GM12873 (cell line): ENCODE measurements at regions not wholly inside any gene's neighbourhood (a gene's known extent, or its start where the extent isn't known, plus 50 kb on each side); places are given as distances from the start of the nearest gene placed in this dataset.

Experiments
- TF ChIP-seq, protein P1 (sequence below): IDR thresholded peaks from 2 replicates; pipeline ENCODE4 v1.5.1; 2012; ENCODE audit warnings: low read depth, mild to moderate bottlenecking, moderate library complexity, low read length, control low read depth; ENCODE audit not compliant: insufficient read depth; ENCODE audit errors: missing control alignments

DNA sequence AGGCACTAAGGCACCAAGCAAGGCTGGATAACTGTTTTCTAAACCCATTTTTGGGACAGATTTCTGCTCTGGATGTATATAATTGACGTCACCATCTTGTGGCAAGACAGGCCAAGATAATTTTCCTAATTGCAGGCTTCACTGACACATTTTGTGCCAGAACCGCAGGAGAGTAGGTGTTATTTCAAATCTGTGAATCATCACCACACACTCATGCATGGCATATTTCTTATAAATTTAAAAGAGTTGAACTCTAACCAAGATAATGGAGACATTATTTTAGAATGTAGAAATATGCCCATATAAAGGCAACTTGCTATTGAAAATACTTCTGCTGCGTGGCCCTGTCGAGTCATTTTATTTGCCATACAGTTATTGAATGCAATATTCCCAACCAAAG is 68.3 kb upstream of the ACYP2 start:
- TF ChIP-seq, protein P1, sequence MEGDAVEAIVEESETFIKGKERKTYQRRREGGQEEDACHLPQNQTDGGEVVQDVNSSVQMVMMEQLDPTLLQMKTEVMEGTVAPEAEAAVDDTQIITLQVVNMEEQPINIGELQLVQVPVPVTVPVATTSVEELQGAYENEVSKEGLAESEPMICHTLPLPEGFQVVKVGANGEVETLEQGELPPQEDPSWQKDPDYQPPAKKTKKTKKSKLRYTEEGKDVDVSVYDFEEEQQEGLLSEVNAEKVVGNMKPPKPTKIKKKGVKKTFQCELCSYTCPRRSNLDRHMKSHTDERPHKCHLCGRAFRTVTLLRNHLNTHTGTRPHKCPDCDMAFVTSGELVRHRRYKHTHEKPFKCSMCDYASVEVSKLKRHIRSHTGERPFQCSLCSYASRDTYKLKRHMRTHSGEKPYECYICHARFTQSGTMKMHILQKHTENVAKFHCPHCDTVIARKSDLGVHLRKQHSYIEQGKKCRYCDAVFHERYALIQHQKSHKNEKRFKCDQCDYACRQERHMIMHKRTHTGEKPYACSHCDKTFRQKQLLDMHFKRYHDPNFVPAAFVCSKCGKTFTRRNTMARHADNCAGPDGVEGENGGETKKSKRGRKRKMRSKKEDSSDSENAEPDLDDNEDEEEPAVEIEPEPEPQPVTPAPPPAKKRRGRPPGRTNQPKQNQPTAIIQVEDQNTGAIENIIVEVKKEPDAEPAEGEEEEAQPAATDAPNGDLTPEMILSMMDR: no peak

DNA sequence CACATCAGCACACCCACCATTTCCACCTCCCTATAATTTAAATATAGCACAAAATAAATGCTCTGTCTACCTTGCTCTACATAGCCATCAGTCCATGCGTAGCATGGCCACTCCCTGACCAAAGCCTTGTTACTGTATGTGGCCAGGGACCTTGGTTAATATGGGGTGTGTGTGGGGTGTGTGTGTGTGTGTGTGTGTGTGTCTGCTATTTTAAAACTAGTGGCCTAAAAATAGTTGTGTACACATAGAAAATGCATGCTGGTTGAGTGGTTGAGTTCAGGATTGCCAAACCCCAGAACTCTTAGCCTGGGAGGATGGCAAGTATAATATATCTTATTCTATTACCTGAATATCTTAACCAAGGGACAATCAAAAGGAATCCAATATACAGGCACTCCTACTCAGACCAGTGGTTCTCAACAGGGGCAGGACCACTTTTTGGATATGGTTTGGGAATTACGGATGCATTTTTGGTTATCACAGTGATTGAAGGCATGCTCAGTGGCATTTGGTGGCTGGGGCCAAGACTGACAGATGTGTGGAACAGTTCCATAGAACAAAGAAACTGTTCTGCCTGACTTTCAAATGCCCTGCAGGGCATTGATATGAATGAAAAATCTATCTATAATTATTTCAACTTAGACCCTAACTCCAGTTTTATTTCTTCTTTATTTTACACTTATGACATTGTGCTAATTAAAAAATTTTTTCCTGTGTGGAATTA is 72.3 kb upstream of the PSME4 start:
- TF ChIP-seq, protein P1: no peak

DNA sequence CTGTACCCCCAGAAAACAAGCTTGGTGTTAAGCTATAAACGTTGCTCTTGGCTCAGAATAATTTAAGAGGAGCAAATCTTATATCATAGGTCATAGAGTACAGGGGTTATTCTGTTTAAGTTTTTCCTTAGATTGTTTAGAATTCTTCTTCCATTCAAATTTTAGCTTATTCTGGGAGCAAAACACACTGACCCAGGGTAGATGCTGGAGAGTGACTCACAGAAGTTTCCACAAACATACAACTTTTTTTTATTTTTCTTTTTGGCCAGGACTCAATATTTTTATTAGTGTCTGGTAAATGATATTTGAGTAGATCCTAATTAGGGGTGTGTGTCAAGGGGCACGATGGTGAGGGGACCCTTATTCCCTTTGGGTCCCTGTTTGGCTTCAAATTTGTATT is 71.5 kb upstream of the PSME4 start:
- TF ChIP-seq, protein P1: no peak

DNA sequence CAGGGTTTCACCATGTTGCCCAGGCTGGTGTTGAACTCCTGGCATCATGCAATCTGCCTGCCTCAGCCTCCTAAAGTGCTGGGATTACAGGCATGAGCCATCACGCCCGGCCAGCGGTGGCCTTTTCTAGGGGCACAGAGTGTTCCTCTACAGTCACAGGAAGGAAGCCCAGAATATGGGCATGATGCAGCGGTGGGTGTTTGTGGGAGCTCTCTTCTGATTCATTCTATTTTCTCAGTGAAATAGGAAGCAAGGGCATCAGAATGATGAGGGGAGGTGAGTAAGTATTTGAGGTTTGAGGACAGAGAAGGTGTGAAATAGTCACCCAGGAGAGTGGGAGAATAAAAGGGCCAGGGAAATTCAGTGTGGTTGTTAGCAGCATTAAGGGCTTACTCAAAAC is 70.3 kb upstream of the PSME4 start:
- TF ChIP-seq, protein P1: no peak

DNA sequence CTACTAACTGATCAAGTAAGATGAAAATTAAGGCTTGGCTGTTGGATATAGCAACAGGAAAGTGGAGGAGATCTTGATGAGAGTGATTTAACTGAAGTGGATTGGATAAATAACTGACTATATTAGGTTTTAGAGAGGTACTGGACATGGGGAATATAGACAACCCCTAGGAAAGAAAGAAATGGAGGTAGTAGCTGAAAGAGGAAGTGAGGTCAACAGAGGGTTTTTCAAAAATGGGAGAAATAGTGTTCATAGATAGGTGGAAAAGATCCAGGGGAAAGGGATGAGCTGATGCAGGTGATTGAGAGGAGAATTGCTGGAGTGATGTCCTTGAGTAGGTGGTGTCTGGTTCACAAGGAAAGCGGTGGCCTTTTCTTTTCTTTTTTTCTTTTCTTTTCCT is 69.9 kb upstream of the PSME4 start:
- TF ChIP-seq, protein P1: no peak

DNA sequence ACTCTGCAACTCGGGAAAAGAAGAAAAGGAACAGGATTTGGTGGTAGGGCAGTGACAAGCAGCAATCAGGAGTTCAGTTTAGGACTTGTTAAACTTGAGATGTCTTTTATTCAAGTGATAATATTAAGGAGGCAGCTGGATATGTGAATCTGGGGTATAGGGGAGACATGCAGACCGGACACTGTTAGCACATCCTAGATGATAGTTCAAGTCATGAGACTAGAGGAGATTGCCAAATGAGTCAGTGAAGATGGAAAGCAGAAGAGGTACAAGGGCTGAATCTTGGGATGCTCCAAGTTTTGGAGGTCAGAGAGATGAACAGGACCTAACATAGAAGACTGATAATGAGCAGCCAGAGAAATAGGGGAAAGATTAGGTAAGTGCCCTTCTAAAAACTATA is 69.5 kb upstream of the PSME4 start:
- TF ChIP-seq, protein P1: no peak

DNA sequence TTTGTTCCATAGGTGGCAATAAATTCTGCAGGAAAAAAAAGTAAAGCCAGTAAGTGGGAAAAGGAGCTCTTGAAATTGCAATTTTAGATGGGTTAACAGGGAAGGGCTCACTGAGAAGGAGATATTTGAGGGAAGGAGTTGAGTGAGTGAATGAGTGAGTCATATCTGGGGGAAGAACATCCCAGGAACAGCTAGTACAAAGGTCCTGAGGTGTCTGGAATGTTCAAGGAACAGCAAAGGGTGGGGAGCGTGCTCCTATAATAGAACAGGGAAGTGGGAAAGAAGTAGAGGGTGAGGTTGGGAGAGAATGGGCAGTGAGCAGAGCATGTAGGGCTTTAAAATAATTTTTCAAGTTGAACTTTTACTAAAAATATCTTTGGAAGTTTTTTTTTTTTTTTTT is 68.0 kb upstream of the PSME4 start:
- TF ChIP-seq, protein P1: no peak
